RWPE1 (cell line): ENCODE measurements at regions not wholly inside any gene's neighbourhood (a gene's known extent, or its start where the extent isn't known, plus 50 kb on each side); places are given as distances from the start of the nearest gene placed in this dataset.
"Not testable (repeated sequence)": the region's sequence is repeated elsewhere in the genome, so short reads cannot be mapped to it uniquely, and the experiment has no call there.

ENCODE experiments used
- CTCF ChIA-PET: fragments of 350-600 bp; sonication (Branson Sonifier 250); formaldehyde crosslinking; extraction: SDS; loops from one replicate; lab custom pipeline; 2021; lab: Yijun Ruan, JAX
- POLR2A ChIA-PET: fragments of 400-600 bp; formaldehyde crosslinking; extraction: SDS; loops from one replicate; lab custom pipeline; 2020; ENCODE audit warnings: antibody characterized with exemption; ENCODE audit not compliant: low non-redundant PET; lab: Yijun Ruan, JAX
- DNase-seq: peaks from one replicate; pipeline ENCODE4 v3.0.0; 2012; ENCODE audit warnings: low spot score
- H3K27ac ChIP-seq: fragments of 450-650 bp; 2 replicates; pipeline ENCODE4 v1.5.1; 2017
- TF ChIP-seq, protein P1 (sequence below): fragments of 450-650 bp; conservative IDR thresholded peaks from 2 replicates; pipeline ENCODE4 v1.5.1; 2017; ENCODE audit warnings: low read depth, mild to moderate bottlenecking

DNA sequence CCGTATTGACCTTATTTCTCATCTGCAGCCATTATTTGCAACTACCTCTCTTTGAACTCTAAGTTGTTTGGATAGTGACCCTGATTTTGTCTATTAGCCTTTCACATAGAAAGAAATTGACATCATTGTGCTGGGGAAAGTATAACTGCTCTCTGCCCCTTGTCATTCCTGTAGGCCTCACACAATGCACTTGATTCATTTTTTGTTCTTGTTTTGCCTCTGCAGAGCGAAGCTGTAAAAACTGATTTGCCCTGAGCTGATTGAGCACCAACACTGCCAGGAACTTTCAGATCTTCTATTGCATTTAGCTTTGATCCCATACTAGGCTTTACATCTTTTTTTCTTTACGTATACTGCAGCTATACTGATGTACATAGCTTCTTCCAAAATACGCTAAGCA, 167.2 kb upstream of the PTBP2 start:
- TF ChIP-seq, protein P1, sequence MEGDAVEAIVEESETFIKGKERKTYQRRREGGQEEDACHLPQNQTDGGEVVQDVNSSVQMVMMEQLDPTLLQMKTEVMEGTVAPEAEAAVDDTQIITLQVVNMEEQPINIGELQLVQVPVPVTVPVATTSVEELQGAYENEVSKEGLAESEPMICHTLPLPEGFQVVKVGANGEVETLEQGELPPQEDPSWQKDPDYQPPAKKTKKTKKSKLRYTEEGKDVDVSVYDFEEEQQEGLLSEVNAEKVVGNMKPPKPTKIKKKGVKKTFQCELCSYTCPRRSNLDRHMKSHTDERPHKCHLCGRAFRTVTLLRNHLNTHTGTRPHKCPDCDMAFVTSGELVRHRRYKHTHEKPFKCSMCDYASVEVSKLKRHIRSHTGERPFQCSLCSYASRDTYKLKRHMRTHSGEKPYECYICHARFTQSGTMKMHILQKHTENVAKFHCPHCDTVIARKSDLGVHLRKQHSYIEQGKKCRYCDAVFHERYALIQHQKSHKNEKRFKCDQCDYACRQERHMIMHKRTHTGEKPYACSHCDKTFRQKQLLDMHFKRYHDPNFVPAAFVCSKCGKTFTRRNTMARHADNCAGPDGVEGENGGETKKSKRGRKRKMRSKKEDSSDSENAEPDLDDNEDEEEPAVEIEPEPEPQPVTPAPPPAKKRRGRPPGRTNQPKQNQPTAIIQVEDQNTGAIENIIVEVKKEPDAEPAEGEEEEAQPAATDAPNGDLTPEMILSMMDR, result no peak
- no peak for DNase-seq
- POLR2A ChIA-PET, result no interaction called here
- CTCF ChIA-PET, result no interaction called here
- no peak overlapping the region for H3K27ac ChIP-seq

DNA sequence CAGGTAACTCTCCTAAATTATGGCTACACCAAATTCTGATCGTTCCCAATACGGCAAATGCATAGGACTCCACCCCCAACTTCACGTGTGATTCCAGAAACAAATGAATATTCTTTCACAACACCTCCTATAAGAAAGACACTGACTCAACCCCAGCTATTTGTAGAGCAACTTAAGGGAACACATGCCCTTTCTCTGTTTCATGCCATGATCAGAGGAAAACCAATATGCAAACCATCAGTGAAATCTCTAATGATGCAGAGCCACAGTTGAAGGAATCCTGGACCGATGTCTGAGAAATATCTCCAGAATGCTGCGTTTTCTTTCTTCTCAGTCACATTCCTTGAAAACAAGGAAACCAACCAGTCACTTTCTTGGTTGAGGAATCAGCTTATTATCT, 164.2 kb upstream of the PTBP2 start:
- no peak for DNase-seq
- TF ChIP-seq, protein P1, result no peak
- CTCF ChIA-PET, result interaction anchor here (0.6 kb wide), 1 partner anchor 1494 kb away, joined by 3 read pairs; no protein-coding TSS in a partner anchor
- POLR2A ChIA-PET, result no interaction called here
- H3K27ac ChIP-seq, result no peak overlapping the region

DNA sequence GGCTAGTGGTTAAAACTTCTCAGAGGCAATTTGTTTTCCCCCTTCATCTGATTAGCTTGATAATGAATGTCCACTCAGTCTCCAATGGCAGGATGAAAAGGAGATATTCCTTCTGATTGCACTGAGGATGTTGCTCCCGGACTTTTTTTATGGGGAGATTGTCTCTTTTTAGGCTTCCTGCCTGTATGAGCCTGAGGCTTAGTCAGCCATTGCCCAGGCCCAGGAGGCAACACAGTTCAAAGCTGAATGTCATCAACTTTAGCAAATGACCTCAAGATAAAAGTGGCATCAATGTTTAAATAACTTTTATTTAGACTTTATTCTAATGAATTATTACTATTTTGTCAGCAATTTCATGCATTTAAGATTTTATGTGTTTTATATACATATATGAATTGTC, 162.9 kb upstream of the PTBP2 start:
- POLR2A ChIA-PET, result interaction anchor here (0.5 kb wide), 1 partner anchor 893 kb away, joined by 5 read pairs; no protein-coding TSS in a partner anchor
- TF ChIP-seq, protein P1, result no peak
- CTCF ChIA-PET, result no interaction called here
- no peak for DNase-seq
- no peak overlapping the region for H3K27ac ChIP-seq

DNA sequence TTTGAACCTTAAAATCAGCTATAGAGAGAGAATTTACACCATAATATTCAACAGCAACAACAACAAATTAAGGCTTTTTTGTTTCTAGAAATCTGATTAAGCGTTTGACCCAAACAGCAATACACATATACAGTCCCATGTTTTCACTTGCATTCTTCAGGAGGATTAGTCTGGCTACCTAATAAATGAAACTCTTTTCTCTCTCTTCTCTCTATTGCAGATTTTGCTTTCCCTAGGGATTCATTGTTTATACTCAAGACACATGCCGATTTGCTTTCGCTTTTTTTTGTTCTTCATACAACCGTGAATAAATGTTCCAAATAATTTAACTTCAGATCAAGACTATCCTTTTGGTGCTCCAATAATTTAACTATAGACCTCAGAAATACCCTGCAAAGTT, 162.4 kb upstream of the PTBP2 start:
- ChIA-PET POLR2A (no interaction called here), CTCF (no interaction called here)
- no peak for DNase-seq
- TF ChIP-seq, protein P1, result no peak
- no peak overlapping the region for H3K27ac ChIP-seq

DNA sequence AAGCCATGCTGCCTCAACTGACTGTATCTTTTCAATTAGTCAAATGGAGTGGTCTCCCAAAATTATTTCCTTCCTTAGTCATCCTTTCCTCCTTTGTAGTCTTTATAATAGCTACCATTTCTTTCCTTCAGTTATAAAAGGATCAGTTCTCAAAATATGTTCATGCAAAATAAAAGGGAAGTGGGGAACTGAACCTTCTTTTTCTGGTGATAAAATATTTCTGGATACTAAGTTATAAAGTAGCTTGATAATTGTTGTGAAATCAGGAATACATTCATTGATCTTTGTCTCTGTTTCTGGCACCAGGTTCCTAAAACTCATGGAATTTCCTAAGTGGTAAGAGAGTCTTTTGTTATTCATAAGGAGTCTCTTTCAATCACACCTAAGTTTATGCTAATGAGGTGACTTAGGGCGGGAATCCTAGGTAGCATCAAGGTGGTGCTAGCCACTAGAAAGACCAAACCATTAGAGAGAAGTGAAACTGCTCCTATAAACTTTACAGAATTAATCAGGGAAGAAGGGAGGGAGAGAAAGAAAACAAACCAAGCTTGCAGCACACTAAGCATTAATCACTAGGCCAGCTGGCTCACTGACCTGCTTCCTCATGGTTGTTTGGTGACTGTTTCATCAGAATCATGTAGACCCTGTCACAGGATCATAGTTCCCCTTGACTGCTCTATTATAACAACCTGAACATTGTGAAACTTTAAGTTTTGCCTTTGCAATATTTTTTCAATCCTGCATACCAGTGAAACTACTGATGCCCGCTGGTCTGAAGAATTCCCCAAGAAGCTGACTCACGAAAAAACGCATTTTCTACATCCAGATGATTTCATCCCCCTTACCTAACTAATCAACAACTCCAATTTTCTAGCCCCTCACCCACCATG, 161.6 kb upstream of the PTBP2 start:
- POLR2A ChIA-PET, result no interaction called here
- TF ChIP-seq, protein P1, result no peak
- H3K27ac ChIP-seq, result no peak overlapping the region
- DNase-seq, result peak; percentile 33
- CTCF ChIA-PET, result no interaction called here

DNA sequence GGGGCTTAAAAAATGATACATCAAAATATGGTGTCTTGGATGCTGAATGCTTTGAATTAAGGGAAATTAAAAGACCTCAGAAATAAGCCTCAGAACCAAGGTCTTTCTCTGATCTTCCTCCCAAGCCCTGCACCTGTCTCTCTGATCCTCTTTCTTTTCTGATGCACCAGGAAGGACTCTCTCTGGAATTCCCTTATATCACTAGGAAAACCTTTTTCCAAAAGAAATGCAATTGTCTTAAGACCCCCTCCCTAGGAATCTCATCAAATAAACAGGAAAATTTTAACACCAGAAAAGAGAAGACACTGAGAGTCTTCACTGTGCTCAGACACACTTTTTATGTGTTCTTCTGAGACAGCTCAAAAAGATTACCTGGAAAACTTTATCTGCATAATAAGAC, 159.5 kb upstream of the PTBP2 start:
- H3K27ac ChIP-seq, result no peak overlapping the region
- TF ChIP-seq, protein P1, result no peak
- CTCF ChIA-PET, result interaction anchor here (0.6 kb wide), 1 partner anchor 405 kb away, joined by 3 read pairs; no protein-coding TSS in a partner anchor
- no peak for DNase-seq
- POLR2A ChIA-PET, result no interaction called here

DNA sequence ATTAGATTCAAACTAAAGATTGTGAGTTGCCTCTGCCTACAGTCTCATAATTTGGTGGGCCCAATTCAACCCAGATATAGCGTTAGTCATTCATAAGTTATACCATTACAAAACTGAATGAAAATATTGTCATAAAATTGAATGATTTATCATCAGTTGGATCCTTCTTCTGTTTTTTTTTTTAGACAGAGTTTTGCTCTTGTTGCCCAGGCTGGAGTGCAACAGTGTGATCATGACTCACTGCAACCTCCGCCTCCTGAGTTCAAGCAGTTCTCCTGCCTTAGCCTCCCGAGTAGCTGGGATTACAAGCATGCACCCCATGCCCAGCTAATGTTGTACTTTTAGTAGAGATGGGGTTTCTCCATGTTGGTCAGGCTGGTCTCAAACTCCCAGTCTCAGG, 157.2 kb upstream of the PTBP2 start:
- DNase-seq, CTCF ChIA-PET, H3K27ac ChIP-seq: not testable (repeated sequence)
- POLR2A ChIA-PET, result interaction anchor here (0.6 kb wide), 1 partner anchor 162 kb away, joined by 3 read pairs; no protein-coding TSS in a partner anchor
